H9 (cell line): ENCODE measurements at regions not wholly inside any gene's neighbourhood (a gene's known extent, or its start where the extent isn't known, plus 50 kb on each side); places are given as distances from the start of the nearest gene placed in this dataset.

Source experiments
- DNase-seq: peaks from one replicate; pipeline ENCODE4 v3.0.0-alpha.2; 2017
- H2AFZ ChIP-seq: one replicate; pipeline ENCODE4 v1.6.1; 2013; ENCODE audit warnings: mild to moderate bottlenecking, low read length, control low read depth, moderate library complexity
- H2AK5ac ChIP-seq: 2 replicates; pipeline ENCODE4 v1.6.1; 2013; ENCODE audit warnings: low read length, control low read depth, mixed read lengths; ENCODE audit not compliant: insufficient read length
- H2BK120ac ChIP-seq: one replicate; pipeline ENCODE4 v1.6.1; 2013; ENCODE audit warnings: low read depth, mild to moderate bottlenecking, low read length, control low read depth, inconsistent platforms; ENCODE audit not compliant: poor library complexity, severe bottlenecking
- H2BK12ac ChIP-seq: 2 replicates; pipeline ENCODE4 v1.6.1; 2013; ENCODE audit warnings: low read length, control low read depth, mixed read lengths, low read depth; ENCODE audit not compliant: insufficient read length
- H2BK15ac ChIP-seq: 2 replicates; pipeline ENCODE4 v1.6.1; 2013; ENCODE audit warnings: low read depth, low read length, control low read depth
- H2BK20ac ChIP-seq: one replicate; pipeline ENCODE4 v1.6.1; 2013; ENCODE audit warnings: low read depth, mild to moderate bottlenecking, low read length, control low read depth, inconsistent platforms; ENCODE audit not compliant: poor library complexity, severe bottlenecking
- H2BK5ac ChIP-seq: 2 replicates; pipeline ENCODE4 v1.6.1; 2013; ENCODE audit warnings: low read length, control low read depth, mixed read lengths; ENCODE audit not compliant: insufficient read length
- H3K14ac ChIP-seq: 2 replicates; pipeline ENCODE4 v1.6.1; 2013; ENCODE audit warnings: low read length, control low read depth; ENCODE audit not compliant: insufficient read depth
- H3K18ac ChIP-seq: 2 replicates; pipeline ENCODE4 v1.6.1; 2013; ENCODE audit warnings: low read depth, mild to moderate bottlenecking, mixed read lengths, low read length, control low read depth; ENCODE audit not compliant: insufficient read length
- H3K23ac ChIP-seq: 2 replicates; pipeline ENCODE4 v1.6.1; 2013; ENCODE audit warnings: low read length, control low read depth, mixed read lengths, low read depth; ENCODE audit not compliant: insufficient read length
- H3K23me2 ChIP-seq: 2 replicates; pipeline ENCODE4 v1.6.1; 2013; ENCODE audit warnings: low read depth, mild to moderate bottlenecking, mixed read lengths, low read length, control low read depth; ENCODE audit not compliant: insufficient read length, poor library complexity, severe bottlenecking
- H3K27ac ChIP-seq: 2 replicates; pipeline ENCODE4 v1.5.1; 2013; ENCODE audit warnings: low read length, control low read depth, mixed read lengths, low read depth; ENCODE audit not compliant: insufficient read length
- H3K27me3 ChIP-seq: 2 replicates; pipeline ENCODE4 v1.6.1; 2013; ENCODE audit warnings: low read length, control low read depth, inconsistent platforms; ENCODE audit not compliant: insufficient read depth
- H3K4ac ChIP-seq: 2 replicates; pipeline ENCODE4 v1.6.1; 2013; ENCODE audit warnings: low read depth, mild to moderate bottlenecking, control low read depth, inconsistent platforms, low read length, moderate library complexity
- H3K4me1 ChIP-seq: 2 replicates; pipeline ENCODE4 v1.6.1; 2013; ENCODE audit warnings: low read length, control low read depth, inconsistent platforms; ENCODE audit not compliant: insufficient read depth
- H3K4me2 ChIP-seq: 2 replicates; pipeline ENCODE4 v1.6.1; 2013; ENCODE audit warnings: low read length, control low read depth, mixed read lengths; ENCODE audit not compliant: insufficient read length, insufficient read depth
- H3K56ac ChIP-seq: 2 replicates; pipeline ENCODE4 v1.6.1; 2013; ENCODE audit warnings: low read depth, mild to moderate bottlenecking, mixed read lengths, low read length, control low read depth; ENCODE audit not compliant: insufficient read length
- H3K79me1 ChIP-seq: 2 replicates; pipeline ENCODE4 v1.6.1; 2013; ENCODE audit warnings: low read depth, mild to moderate bottlenecking, moderate library complexity, low read length, control low read depth, inconsistent platforms; ENCODE audit not compliant: insufficient read depth, poor library complexity, severe bottlenecking
- H3K79me2 ChIP-seq: 2 replicates; pipeline ENCODE4 v1.6.1; 2013; ENCODE audit warnings: low read length, control low read depth, inconsistent platforms; ENCODE audit not compliant: insufficient read depth
- H3K9ac ChIP-seq: 2 replicates; pipeline ENCODE4 v1.6.1; 2013; ENCODE audit warnings: low read length, control low read depth, mixed read lengths; ENCODE audit not compliant: insufficient read length; ENCODE audit errors: extremely low read depth
- H3K9me3 ChIP-seq: one replicate; pipeline ENCODE4 v1.6.1; 2013; ENCODE audit warnings: low read depth, low read length, inconsistent platforms; ENCODE audit not compliant: control insufficient read depth
- H3T11ph ChIP-seq: one replicate; pipeline ENCODE4 v1.6.1; 2013; ENCODE audit warnings: mild to moderate bottlenecking, low read length, control low read depth, inconsistent platforms
- H4K20me1 ChIP-seq: one replicate; pipeline ENCODE4 v1.6.1; 2013; ENCODE audit not compliant: control insufficient read depth, insufficient read length, insufficient read depth
- H4K5ac ChIP-seq: 2 replicates; pipeline ENCODE4 v1.6.1; 2013; ENCODE audit warnings: low read depth, mild to moderate bottlenecking, mixed read lengths, low read length, control low read depth; ENCODE audit not compliant: insufficient read length
- H4K8ac ChIP-seq: replicated peaks from 2 replicates; pipeline ENCODE4 v1.6.1; 2013; ENCODE audit warnings: low read length, control low read depth, mixed read lengths, low read depth; ENCODE audit not compliant: insufficient read length
- H4K91ac ChIP-seq: 2 replicates; pipeline ENCODE4 v1.6.1; 2013; ENCODE audit warnings: low read depth, mild to moderate bottlenecking, moderate library complexity, mixed read lengths, low read length, control low read depth; ENCODE audit not compliant: insufficient read length
- H3K27ac Mint-ChIP-seq, 3 experiments: 2 replicates in 2 of 3; 3 replicates in 1 of 3; pipeline ENCODE4 v1.8.0; 2020 to 2021; ENCODE audit warnings: mixed read lengths in 3 of 3, mild to moderate bottlenecking in 1 of 3, moderate library complexity in 1 of 3
- H3K27me3 Mint-ChIP-seq: 2 replicates; pipeline ENCODE4 v1.8.0; 2021; ENCODE audit warnings: low read depth, mild to moderate bottlenecking, moderate library complexity, mixed read lengths
- H3K36me3 Mint-ChIP-seq, 3 experiments: 2 replicates in 2 of 3; 3 replicates in 1 of 3; pipeline ENCODE4 v1.8.0; 2020 to 2021; ENCODE audit warnings: low read depth in 3 of 3, mixed read lengths in 3 of 3; ENCODE audit not compliant: insufficient read depth in 1 of 3
- H3K4me1 Mint-ChIP-seq, 2 experiments: 2 replicates each; pipeline ENCODE4 v1.8.0; 2020; ENCODE audit warnings: mixed read lengths in 2 of 2
- H3K4me3 Mint-ChIP-seq, 2 experiments: 2 replicates in 1 of 2; 3 replicates in 1 of 2; pipeline ENCODE4 v1.8.0; 2020 to 2021; ENCODE audit warnings: mild to moderate bottlenecking in 2 of 2, mixed read lengths in 2 of 2, moderate library complexity in 1 of 2
- H3K9me3 Mint-ChIP-seq, 2 experiments: 2 replicates in 1 of 2; 3 replicates in 1 of 2; pipeline ENCODE4 v1.8.0; 2020; ENCODE audit warnings: mild to moderate bottlenecking in 2 of 2, mixed read lengths in 2 of 2, moderate library complexity in 1 of 2
- WGBS: extraction: QIAGEN DNeasy Blood & Tissue Kit; methylation state at CpG from one replicate; pipeline ENCODE4 v1.1.7; 2013; ENCODE audit warnings: missing lambda C conversion rate, low lambda C conversion rate, mixed read lengths; ENCODE audit not compliant: insufficient read length; ENCODE audit errors: extremely low coverage; 5-methylcytosine and 5-hydroxymethylcytosine counted together
- TF ChIP-seq, protein P1 (sequence below): fragments of 200-600 bp; sonication (generic); conservative IDR thresholded peaks from 3 replicates; pipeline ENCODE4 v1.8.0; 2021; ENCODE audit warnings: antibody characterized with exemption, mild to moderate bottlenecking

GRCh38 chr3:13148126-13148525, 74.9 kb upstream of the IQSEC1 start:
- no peak overlapping the region for H3K4ac ChIP-seq
- no peak overlapping the region for H3K27ac Mint-ChIP-seq
- no peak overlapping the region for H2BK20ac ChIP-seq
- no peaks in the 10 kb centered on the region for H3K36me3 Mint-ChIP-seq
- no peak overlapping the region for H3K4me2 ChIP-seq
- H2BK12ac ChIP-seq: no peak overlapping the region
- no peak overlapping the region for H4K91ac ChIP-seq
- H3K9me3 ChIP-seq: no peaks in the 10 kb centered on the region
- no peak overlapping the region for H2AFZ ChIP-seq
- H3K18ac ChIP-seq: no peak overlapping the region
- no peak overlapping the region for H3K23ac ChIP-seq
- TF ChIP-seq, protein P1, sequence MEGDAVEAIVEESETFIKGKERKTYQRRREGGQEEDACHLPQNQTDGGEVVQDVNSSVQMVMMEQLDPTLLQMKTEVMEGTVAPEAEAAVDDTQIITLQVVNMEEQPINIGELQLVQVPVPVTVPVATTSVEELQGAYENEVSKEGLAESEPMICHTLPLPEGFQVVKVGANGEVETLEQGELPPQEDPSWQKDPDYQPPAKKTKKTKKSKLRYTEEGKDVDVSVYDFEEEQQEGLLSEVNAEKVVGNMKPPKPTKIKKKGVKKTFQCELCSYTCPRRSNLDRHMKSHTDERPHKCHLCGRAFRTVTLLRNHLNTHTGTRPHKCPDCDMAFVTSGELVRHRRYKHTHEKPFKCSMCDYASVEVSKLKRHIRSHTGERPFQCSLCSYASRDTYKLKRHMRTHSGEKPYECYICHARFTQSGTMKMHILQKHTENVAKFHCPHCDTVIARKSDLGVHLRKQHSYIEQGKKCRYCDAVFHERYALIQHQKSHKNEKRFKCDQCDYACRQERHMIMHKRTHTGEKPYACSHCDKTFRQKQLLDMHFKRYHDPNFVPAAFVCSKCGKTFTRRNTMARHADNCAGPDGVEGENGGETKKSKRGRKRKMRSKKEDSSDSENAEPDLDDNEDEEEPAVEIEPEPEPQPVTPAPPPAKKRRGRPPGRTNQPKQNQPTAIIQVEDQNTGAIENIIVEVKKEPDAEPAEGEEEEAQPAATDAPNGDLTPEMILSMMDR: no peak
- H3K14ac ChIP-seq: no peak overlapping the region
- H3K4me1 Mint-ChIP-seq: 0 out of 4 replicates have a peak, but pooled peaks cover 0 to 2% of the 10 kb centered on the region in 2 experiments
- no peak overlapping the region for H3T11ph ChIP-seq
- H3K27me3 Mint-ChIP-seq: no peaks in the 10 kb centered on the region
- H4K20me1 ChIP-seq: no peaks in the 10 kb centered on the region
- WGBS: no CpG with 5 or more reads among the region's 8 CpGs
- H2BK5ac ChIP-seq: no peak overlapping the region
- H3K79me1 ChIP-seq: no peaks in the 10 kb centered on the region
- no peak overlapping the region for H4K5ac ChIP-seq
- no peak overlapping the region for H2AK5ac ChIP-seq
- H3K56ac ChIP-seq: no peak overlapping the region
- H3K4me1 ChIP-seq: peaks cover 1% of the 10 kb centered on the region; the same call in 1 of the 2 replicates
- H3K9me3 Mint-ChIP-seq: no peaks in the 10 kb centered on the region; a peak in 2 of 5 replicates
- H2BK15ac ChIP-seq: no peak overlapping the region
- no peak overlapping the region for H2BK120ac ChIP-seq
- no peak overlapping the region for H3K4me3 Mint-ChIP-seq
- no peaks in the 10 kb centered on the region for H3K79me2 ChIP-seq
- no peaks in the 10 kb centered on the region for H3K27me3 ChIP-seq
- H3K27ac ChIP-seq: no peak overlapping the region
- DNase-seq: no peak
- H4K8ac ChIP-seq: no peak overlapping the region
- peaks cover 3% of the 10 kb centered on the region for H3K23me2 ChIP-seq
- no peak overlapping the region for H3K9ac ChIP-seq
